ENCODE measurements at regions not wholly inside any gene's neighbourhood (a gene's known extent, or its start where the extent isn't known, plus 50 kb on each side); places are given as distances from the start of the nearest gene placed in this dataset.

DNA sequence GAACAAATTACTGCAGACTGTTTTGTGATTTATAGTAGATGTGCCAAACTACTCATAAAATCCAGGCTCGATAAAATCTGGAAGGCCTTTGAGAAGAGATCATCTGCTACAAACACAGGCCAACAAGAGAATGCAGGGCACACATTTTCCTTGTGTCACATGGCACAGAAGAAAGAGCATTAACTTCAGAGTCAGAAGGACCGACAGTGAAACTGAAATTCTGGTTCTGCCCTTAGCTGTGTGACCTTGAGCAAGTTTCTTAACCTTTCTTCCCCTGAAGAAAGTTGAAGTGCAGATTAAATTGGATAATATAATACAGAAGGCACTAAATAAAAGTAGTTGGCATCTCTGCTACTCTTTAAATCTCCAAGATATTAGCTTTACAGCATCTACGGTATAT, 338.4 kb upstream of the IRAK1BP1 start:
- Histone ChIP-seq H3K79me2 (ENCODE audit: insufficient read depth) (no peaks in the 10 kb centered on the region), H2AFZ (ENCODE audit: low read depth) (no peak overlapping the region), H3K9me3 (no peaks in the 10 kb centered on the region), H3K27me3 (ENCODE audit: insufficient read depth) (no peaks in the 10 kb centered on the region), H4K20me1 (ENCODE audit: insufficient read depth) (no peaks in the 10 kb centered on the region), H3F3A (replicated peaks; ENCODE audit: insufficient read depth) (no peaks in the 10 kb centered on the region), H3K4me2 (no peak overlapping the region), H3K27ac (ENCODE audit: low read depth in 2 of 2, low read length in 1 of 2) (no peak overlapping the region), H3K4me3 (ENCODE audit: low read depth in 2 of 2, low read length in 1 of 2) (no peak overlapping the region), H3K36me3 (replicated peaks in 1 of 2; ENCODE audit: control insufficient read depth in 1 of 2, insufficient read depth in 2 of 2, low read length in 1 of 2) (no peaks in the 10 kb centered on the region), H3K9ac (no peak overlapping the region), H3K9me2 (no peaks in the 10 kb centered on the region), H3K4me1 (ENCODE audit: control insufficient read depth in 1 of 2, insufficient read depth in 2 of 2, low read depth in 1 of 2, low read length in 1 of 2) (no peaks in the 10 kb centered on the region; a peak in 1 of 4 replicates)
- CTCF ChIA-PET = no interaction called here
- WGBS (ENCODE audit: low lambda C conversion rate) = 48% methylated on average over 3 of the region's 3 CpGs
- TF ChIP-seq EP300 (IDR thresholded peaks at IDR 0.05; ENCODE audit: borderline replicate concordance in 1 of 2, low read depth in 1 of 2, low read length in 1 of 2) (no peak), RXRA (IDR thresholded peaks at IDR 0.05; ENCODE audit: borderline replicate concordance, low read depth) (no peak), NRF1 (IDR thresholded peaks at IDR 0.05; ENCODE audit: low read depth, low read length) (no peak), MEF2A (IDR thresholded peaks at IDR 0.05; ENCODE audit: borderline replicate concordance, low read depth) (no peak), GATA2 (CRISPR knock-in tag; IDR thresholded peaks at IDR 0.05) (no peak), TEAD4 (IDR thresholded peaks at IDR 0.05; ENCODE audit: borderline replicate concordance, insufficient read depth) (no peak), ELF1 (IDR thresholded peaks at IDR 0.05) (no peak), CHD2 (IDR thresholded peaks at IDR 0.05; ENCODE audit: low read length, partially characterized antibody) (no peak), FOSL2 (IDR thresholded peaks at IDR 0.05; ENCODE audit: borderline replicate concordance, low read depth) (no peak), RFX5 (IDR thresholded peaks at IDR 0.05; ENCODE audit: low read length) (no peak), YY1 (IDR thresholded peaks at IDR 0.05; ENCODE audit: low read depth) (no peak), SIN3A (IDR thresholded peaks at IDR 0.05; ENCODE audit: borderline replicate concordance, low read depth, low read length) (no peak), TAF1 (IDR thresholded peaks at IDR 0.05; ENCODE audit: borderline replicate concordance, low read depth, low read length) (no peak), NFIC (IDR thresholded peaks at IDR 0.05; ENCODE audit: borderline replicate concordance) (no peak), JUND (IDR thresholded peaks at IDR 0.05) (no peak)
- TF ChIP-seq, protein P1, sequence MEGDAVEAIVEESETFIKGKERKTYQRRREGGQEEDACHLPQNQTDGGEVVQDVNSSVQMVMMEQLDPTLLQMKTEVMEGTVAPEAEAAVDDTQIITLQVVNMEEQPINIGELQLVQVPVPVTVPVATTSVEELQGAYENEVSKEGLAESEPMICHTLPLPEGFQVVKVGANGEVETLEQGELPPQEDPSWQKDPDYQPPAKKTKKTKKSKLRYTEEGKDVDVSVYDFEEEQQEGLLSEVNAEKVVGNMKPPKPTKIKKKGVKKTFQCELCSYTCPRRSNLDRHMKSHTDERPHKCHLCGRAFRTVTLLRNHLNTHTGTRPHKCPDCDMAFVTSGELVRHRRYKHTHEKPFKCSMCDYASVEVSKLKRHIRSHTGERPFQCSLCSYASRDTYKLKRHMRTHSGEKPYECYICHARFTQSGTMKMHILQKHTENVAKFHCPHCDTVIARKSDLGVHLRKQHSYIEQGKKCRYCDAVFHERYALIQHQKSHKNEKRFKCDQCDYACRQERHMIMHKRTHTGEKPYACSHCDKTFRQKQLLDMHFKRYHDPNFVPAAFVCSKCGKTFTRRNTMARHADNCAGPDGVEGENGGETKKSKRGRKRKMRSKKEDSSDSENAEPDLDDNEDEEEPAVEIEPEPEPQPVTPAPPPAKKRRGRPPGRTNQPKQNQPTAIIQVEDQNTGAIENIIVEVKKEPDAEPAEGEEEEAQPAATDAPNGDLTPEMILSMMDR (IDR thresholded peaks at IDR 0.05) = no peak
- TF ChIP-seq, protein P2, sequence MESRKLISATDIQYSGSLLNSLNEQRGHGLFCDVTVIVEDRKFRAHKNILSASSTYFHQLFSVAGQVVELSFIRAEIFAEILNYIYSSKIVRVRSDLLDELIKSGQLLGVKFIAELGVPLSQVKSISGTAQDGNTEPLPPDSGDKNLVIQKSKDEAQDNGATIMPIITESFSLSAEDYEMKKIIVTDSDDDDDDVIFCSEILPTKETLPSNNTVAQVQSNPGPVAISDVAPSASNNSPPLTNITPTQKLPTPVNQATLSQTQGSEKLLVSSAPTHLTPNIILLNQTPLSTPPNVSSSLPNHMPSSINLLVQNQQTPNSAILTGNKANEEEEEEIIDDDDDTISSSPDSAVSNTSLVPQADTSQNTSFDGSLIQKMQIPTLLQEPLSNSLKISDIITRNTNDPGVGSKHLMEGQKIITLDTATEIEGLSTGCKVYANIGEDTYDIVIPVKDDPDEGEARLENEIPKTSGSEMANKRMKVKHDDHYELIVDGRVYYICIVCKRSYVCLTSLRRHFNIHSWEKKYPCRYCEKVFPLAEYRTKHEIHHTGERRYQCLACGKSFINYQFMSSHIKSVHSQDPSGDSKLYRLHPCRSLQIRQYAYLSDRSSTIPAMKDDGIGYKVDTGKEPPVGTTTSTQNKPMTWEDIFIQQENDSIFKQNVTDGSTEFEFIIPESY (IDR thresholded peaks at IDR 0.05; ENCODE audit: borderline replicate concordance, low read depth) = no peak
- TF ChIP-seq, protein P3, sequence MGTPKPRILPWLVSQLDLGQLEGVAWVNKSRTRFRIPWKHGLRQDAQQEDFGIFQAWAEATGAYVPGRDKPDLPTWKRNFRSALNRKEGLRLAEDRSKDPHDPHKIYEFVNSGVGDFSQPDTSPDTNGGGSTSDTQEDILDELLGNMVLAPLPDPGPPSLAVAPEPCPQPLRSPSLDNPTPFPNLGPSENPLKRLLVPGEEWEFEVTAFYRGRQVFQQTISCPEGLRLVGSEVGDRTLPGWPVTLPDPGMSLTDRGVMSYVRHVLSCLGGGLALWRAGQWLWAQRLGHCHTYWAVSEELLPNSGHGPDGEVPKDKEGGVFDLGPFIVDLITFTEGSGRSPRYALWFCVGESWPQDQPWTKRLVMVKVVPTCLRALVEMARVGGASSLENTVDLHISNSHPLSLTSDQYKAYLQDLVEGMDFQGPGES (IDR thresholded peaks at IDR 0.05; ENCODE audit: low read depth, low read length) = no peak
- DNase-seq = no peak
- POLR2A ChIA-PET = no interaction called here
